Esophagus muscularis mucosa (tissue), 4 donors: ENCODE measurements at regions not wholly inside any gene's neighbourhood (a gene's known extent, or its start where the extent isn't known, plus 50 kb on each side); places are given as distances from the start of the nearest gene placed in this dataset.

ENCODE experiments used
- DNase-seq: peaks from one replicate; pipeline ENCODE4 v3.0.0-alpha.2; 2017; ENCODE audit errors: extremely low spot score
- H3K27ac ChIP-seq, 4 donors: fragments of 200-600 bp; sonication (generic); replicated peaks in 1 of 4; 1 replicate in 3 of 4; 2 replicates in 1 of 4; pipeline ENCODE4 v1.5.1; 2016 to 2019; ENCODE audit warnings: mild to moderate bottlenecking in 1 of 4
- H3K27me3 ChIP-seq, 4 donors: fragments of 200-600 bp; sonication (generic); one replicate each; pipeline versions ENCODE4 v1.5.1 to v1.6.0; 2016 to 2019
- H3K36me3 ChIP-seq, 4 donors: fragments of 200-600 bp; sonication (generic); one replicate each; pipeline ENCODE4 v1.5.1; 2016 to 2019
- H3K4me1 ChIP-seq, 4 donors: fragments of 200-600 bp; sonication (generic); one replicate each; pipeline ENCODE4 v1.5.1; 2016 to 2019
- H3K4me3 ChIP-seq, 4 donors: fragments of 200-600 bp; sonication (generic); 1 replicate in 2 of 4; 2 replicates in 2 of 4; pipeline ENCODE4 v1.5.1; 2016 to 2019; ENCODE audit warnings: mild to moderate bottlenecking in 4 of 4, moderate library complexity in 1 of 4
- H3K9me3 ChIP-seq, 4 donors: fragments of 200-600 bp; sonication (generic); 1 replicate in 3 of 4; 2 replicates in 1 of 4; pipeline ENCODE4 v1.5.1; 2016 to 2019
- CTCF ChIP-seq, 3 experiments: fragments of 200-600 bp in 2 of 3; fragments of 450-650 bp in 1 of 3; sonication (generic) in 2 of 3; IDR thresholded peaks; one replicate each; pipeline ENCODE4 v1.5.1; 2017 to 2019; ENCODE audit warnings: antibody characterized with exemption in 3 of 3, mild to moderate bottlenecking in 2 of 3, moderate library complexity in 1 of 3
- EP300 ChIP-seq: sonication (generic); formaldehyde crosslinking; IDR thresholded peaks from one replicate; pipeline ENCODE4 v1.6.1; 2017; ENCODE audit warnings: antibody characterized with exemption
- POLR2A ChIP-seq: fragments of 450-650 bp; IDR thresholded peaks from one replicate; pipeline ENCODE4 v1.6.1; 2017; ENCODE audit warnings: antibody characterized with exemption, moderate library complexity, mild to moderate bottlenecking, low read depth
- POLR2AphosphoS5 ChIP-seq, 2 donors: sonication (generic); formaldehyde crosslinking; IDR thresholded peaks; one replicate each; pipeline ENCODE4 v1.6.1; 2017; ENCODE audit warnings: antibody characterized with exemption in 2 of 2
- WGBS: methylation state at CpG from one replicate; pipeline ENCODE4 v1.1.5; 2018; 5-methylcytosine and 5-hydroxymethylcytosine counted together
- intact Hi-C: fragments of 100-400 bp; cut with DNase I; formaldehyde crosslinking; loops from one replicate; pipeline ENCODE4 v1.15.1; 2023

GRCh38 chr6:144849920-144850319, 564.8 kb downstream of the UTRN start:
- 98% methylated on average over 2 of the region's 2 CpGs for WGBS
- intact Hi-C loops: no loop called here
- Histone ChIP-seq H3K9me3 (no peaks in the 10 kb centered on the region), H3K27me3 (no peaks in the 10 kb centered on the region), H3K36me3 (peaks cover 7 to 33% (median 21%) of the 10 kb centered on the region in 4 donors), H3K4me1 (peaks cover 0 to 1% (median 0%) of the 10 kb centered on the region in 4 donors), H3K27ac (no peak overlapping the region), H3K4me3 (no peak overlapping the region)
- no peak for TF ChIP-seq POLR2AphosphoS5 (IDR thresholded peaks at IDR 0.05)
- TF ChIP-seq CTCF (IDR thresholded peaks at IDR 0.05): no peak
- DNase-seq: no peak

GRCh38 chr6:144853603-144854002, 568.5 kb downstream of the UTRN start:
- Histone ChIP-seq H3K27ac (no peak overlapping the region), H3K36me3 (peaks cover 7 to 32% (median 16%) of the 10 kb centered on the region in 4 donors), H3K4me1 (no peaks in the 10 kb centered on the region), H3K27me3 (no peaks in the 10 kb centered on the region), H3K9me3 (no peaks in the 10 kb centered on the region), H3K4me3 (no peak overlapping the region)
- intact Hi-C loops: no loop called here
- no peak for DNase-seq
- 55% methylated on average over 4 of the region's 4 CpGs for WGBS
- no peak for TF ChIP-seq POLR2AphosphoS5 (IDR thresholded peaks at IDR 0.05)
- TF ChIP-seq CTCF (IDR thresholded peaks at IDR 0.05): no peak
- no peak for TF ChIP-seq EP300
- no peak for TF ChIP-seq POLR2A

- H3K4me3 ChIP-seq: no peak overlapping the region
- no peak for DNase-seq
- H3K27ac ChIP-seq: no peak overlapping the region
- 63% methylated on average over 1 of the region's 1 CpG for WGBS
- peaks cover 7 to 25% (median 16%) of the 10 kb centered on the region in 4 donors for H3K36me3 ChIP-seq
- H3K4me1 ChIP-seq: no peaks in the 10 kb centered on the region
- intact Hi-C loops: no loop called here
- H3K9me3 ChIP-seq: no peaks in the 10 kb centered on the region
- no peaks in the 10 kb centered on the region for H3K27me3 ChIP-seq
- TF ChIP-seq CTCF (IDR thresholded peaks at IDR 0.05) (no peak), POLR2A (no peak), EP300 (no peak), POLR2AphosphoS5 (IDR thresholded peaks at IDR 0.05) (no peak)
These were observed 569.5 kb downstream of the UTRN start for GRCh38 chr6:144854654-144855053.

- H3K36me3 ChIP-seq: peaks cover 5 to 21% (median 15%) of the 10 kb centered on the region in 4 donors
- intact Hi-C loops: no loop called here
- no peak overlapping the region for H3K27ac ChIP-seq
- H3K27me3 ChIP-seq: no peaks in the 10 kb centered on the region
- no peak for DNase-seq
- TF ChIP-seq EP300: no peak
- TF ChIP-seq CTCF (IDR thresholded peaks at IDR 0.05): no peak
- TF ChIP-seq POLR2AphosphoS5 (IDR thresholded peaks at IDR 0.05): no peak
- TF ChIP-seq POLR2A: no peak
- H3K9me3 ChIP-seq: no peaks in the 10 kb centered on the region
- no peaks in the 10 kb centered on the region for H3K4me1 ChIP-seq
- no peak overlapping the region for H3K4me3 ChIP-seq
These were observed 570.2 kb downstream of the UTRN start for GRCh38 chr6:144855375-144855774.

GRCh38 chr6:144855812-144856531, 570.8 kb downstream of the UTRN start:
- Histone ChIP-seq H3K4me3 (no peak overlapping the region), H3K4me1 (no peaks in the 10 kb centered on the region), H3K27me3 (no peaks in the 10 kb centered on the region), H3K36me3 (peaks cover 0 to 15% (median 13%) of the 10 kb centered on the region in 4 donors), H3K9me3 (no peaks in the 10 kb centered on the region), H3K27ac (no peak overlapping the region)
- intact Hi-C loops: no loop called here
- TF ChIP-seq CTCF (IDR thresholded peaks at IDR 0.05) (no peak), EP300 (no peak), POLR2A (no peak), POLR2AphosphoS5 (IDR thresholded peaks at IDR 0.05) (no peak)
- WGBS: 95% methylated on average over 2 of the region's 2 CpGs
- DNase-seq: no peak
